ENCODE measurements at regions not wholly inside any gene's neighbourhood (a gene's known extent, or its start where the extent isn't known, plus 50 kb on each side); places are given as distances from the start of the nearest gene placed in this dataset.

DNA sequence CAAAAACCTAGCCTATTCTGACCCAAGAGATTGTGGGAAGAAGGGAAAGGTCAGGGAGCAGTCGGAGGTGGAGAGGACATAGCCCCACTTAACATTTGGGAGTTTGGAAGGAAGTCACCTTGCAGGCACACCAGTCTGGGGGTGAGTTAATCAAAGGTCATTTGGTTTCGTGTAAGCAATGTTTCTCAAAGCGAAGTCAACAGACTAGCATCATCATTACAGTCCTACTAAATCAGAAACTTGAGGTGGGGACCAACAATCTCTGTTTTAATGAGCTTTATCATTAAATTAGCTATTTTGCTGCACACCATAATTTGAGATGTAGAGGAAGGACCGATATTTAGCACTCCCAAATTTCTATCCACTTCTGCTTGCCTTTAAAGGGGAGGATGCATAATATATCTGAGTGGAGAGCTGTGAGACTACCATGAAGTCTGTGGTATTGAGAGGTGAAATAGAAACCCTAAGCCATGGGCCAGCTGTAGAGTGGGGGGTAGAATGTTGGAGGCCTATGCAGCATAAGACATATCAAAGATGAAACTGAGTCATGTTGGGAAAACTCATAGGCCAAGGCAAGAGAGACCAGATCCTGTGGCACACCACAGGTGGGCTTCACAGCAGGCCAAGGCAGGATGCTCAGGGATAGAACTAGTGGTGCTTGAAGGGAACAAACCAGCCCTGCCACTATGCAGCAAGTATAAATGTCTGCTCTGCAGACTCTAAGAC lies 141.7 kb upstream of the ANKFN1 start:
- in situ Hi-C loops (cut with MboI; ENCODE audit: low pct_unique_long_range_greater_than_20kb, low sequenced_read_pairs, unreplicated experiment) = no loop called here
- no peak for DNase-seq (ENCODE audit: low spot score)
- TF ChIP-seq, protein P1, sequence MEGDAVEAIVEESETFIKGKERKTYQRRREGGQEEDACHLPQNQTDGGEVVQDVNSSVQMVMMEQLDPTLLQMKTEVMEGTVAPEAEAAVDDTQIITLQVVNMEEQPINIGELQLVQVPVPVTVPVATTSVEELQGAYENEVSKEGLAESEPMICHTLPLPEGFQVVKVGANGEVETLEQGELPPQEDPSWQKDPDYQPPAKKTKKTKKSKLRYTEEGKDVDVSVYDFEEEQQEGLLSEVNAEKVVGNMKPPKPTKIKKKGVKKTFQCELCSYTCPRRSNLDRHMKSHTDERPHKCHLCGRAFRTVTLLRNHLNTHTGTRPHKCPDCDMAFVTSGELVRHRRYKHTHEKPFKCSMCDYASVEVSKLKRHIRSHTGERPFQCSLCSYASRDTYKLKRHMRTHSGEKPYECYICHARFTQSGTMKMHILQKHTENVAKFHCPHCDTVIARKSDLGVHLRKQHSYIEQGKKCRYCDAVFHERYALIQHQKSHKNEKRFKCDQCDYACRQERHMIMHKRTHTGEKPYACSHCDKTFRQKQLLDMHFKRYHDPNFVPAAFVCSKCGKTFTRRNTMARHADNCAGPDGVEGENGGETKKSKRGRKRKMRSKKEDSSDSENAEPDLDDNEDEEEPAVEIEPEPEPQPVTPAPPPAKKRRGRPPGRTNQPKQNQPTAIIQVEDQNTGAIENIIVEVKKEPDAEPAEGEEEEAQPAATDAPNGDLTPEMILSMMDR (IDR thresholded peaks at IDR 0.05; ENCODE audit: extremely low read depth, insufficient read depth, missing control alignments) = no peak

DNA sequence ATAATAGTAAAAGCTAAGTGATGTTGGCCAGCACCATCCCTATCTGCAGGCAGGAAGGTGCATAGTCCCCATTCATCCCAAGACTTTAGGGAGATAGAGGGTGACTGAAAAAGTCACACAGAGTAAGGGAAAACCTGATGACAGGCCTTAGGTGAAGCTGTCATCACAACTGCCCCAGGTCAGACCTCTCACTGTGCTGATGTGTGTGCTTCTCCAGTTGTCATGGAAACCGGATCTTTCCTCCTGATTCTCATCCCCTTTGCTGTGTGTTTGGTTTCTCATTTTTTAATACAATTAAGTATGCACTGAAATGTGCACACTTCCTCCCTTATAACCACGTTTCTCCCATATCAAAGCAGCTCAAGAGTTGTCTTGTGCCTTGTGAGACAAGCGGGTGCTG lies 135.1 kb upstream of the ANKFN1 start:
- TF ChIP-seq, protein P1 (IDR thresholded peaks at IDR 0.05; ENCODE audit: extremely low read depth, insufficient read depth, missing control alignments) = no peak
- in situ Hi-C loops (cut with MboI; ENCODE audit: low pct_unique_long_range_greater_than_20kb, low sequenced_read_pairs, unreplicated experiment) = no loop called here
- no peak for DNase-seq (ENCODE audit: low spot score)

DNA sequence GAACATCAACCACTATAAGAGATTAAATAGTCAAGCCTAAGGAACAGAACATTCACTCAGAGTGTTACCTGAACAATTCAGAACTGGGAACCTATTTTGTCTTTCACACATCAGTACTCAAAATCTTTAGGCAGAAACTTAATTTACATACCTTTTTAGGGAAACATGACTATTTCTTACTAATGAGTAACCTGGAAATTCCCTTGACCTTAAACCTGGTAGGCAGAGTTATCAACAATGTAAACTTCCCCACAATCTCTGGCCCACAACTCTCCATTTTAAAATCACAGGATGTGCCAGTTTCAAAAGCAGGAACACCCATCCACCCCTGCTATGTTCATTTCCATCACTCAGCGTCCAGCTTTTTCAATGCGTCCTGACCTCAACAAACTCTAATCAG lies 132.9 kb upstream of the ANKFN1 start:
- in situ Hi-C loops (cut with MboI; ENCODE audit: low pct_unique_long_range_greater_than_20kb, low sequenced_read_pairs, unreplicated experiment) = no loop called here
- DNase-seq (ENCODE audit: low spot score) = no peak
- TF ChIP-seq, protein P1 (IDR thresholded peaks at IDR 0.05; ENCODE audit: extremely low read depth, insufficient read depth, missing control alignments) = no peak

DNA sequence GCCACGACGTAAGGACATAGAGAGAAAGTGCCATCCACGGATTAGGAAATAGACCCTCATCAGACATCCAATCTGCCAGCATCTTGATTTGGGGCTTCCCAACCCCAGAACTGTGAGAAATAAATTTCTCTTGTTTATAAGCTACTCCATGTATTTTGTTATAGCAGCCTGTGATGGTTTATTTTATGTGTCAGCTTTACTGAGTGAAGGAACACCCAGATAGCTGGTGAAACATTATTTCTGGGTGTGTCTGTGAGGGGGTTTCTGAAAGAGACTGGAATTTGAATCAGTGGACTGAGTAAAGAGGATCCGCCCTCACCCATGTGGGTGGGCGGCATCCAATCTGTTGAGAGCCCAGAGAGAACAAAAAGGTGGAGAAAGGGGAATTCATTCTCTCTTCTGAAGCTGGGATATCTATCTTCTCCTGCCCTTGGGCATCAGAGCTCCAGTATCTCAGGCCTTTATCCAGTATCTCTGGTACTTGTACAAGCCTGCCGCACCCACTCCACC lies 131.5 kb upstream of the ANKFN1 start:
- TF ChIP-seq, protein P1 (IDR thresholded peaks at IDR 0.05; ENCODE audit: extremely low read depth, insufficient read depth, missing control alignments) = no peak
- no peak for DNase-seq (ENCODE audit: low spot score)
- in situ Hi-C loops (cut with MboI; ENCODE audit: low pct_unique_long_range_greater_than_20kb, low sequenced_read_pairs, unreplicated experiment) = no loop called here

DNA sequence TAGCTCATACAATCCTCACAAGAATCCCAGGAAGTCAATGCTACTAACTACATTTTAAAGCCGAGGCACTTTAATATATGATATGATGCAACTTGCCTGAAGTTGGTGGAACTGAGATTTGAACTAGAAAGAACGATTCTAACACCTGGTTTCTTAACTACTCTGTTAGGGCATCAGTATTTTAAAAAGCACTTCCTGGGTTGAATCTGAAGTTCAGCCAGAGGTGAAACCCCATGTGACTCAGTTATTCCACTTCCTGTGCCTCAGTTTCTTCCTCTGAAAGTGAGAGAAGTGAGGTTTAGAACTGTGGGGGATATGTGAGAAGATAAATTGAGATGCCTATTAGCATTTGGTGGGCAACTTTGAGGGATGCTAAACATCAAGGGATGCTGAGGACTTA lies 129.4 kb upstream of the ANKFN1 start:
- TF ChIP-seq, protein P1 (IDR thresholded peaks at IDR 0.05; ENCODE audit: extremely low read depth, insufficient read depth, missing control alignments) = no peak
- DNase-seq (ENCODE audit: low spot score) = no peak
- in situ Hi-C loops (cut with MboI; ENCODE audit: low pct_unique_long_range_greater_than_20kb, low sequenced_read_pairs, unreplicated experiment) = no loop called here

DNA sequence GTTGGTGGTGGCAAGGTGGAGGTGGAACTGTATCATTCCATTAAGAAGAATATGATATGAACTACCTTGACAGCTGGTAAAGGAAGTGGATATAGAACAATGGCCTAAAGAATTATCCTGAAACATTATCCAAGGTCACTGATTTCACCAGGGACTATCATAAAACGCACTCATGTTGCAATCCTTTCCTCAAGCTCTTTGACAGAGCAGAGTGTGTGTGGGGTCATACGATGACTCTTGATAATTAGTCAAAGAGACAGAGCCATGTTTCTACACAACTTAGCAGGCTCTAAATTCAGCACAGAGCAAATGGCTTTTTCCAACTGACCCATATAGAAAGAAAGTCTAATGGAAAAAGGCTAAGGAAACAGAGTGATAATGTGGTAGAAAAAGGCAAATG lies 126.4 kb upstream of the ANKFN1 start:
- TF ChIP-seq, protein P1 (IDR thresholded peaks at IDR 0.05; ENCODE audit: extremely low read depth, insufficient read depth, missing control alignments) = no peak
- no peak for DNase-seq (ENCODE audit: low spot score)
- in situ Hi-C loops (cut with MboI; ENCODE audit: low pct_unique_long_range_greater_than_20kb, low sequenced_read_pairs, unreplicated experiment) = no loop called here
